Skeletal muscle tissue (tissue), 3 donors: ENCODE measurements at regions not wholly inside any gene's neighbourhood (a gene's known extent, or its start where the extent isn't known, plus 50 kb on each side); places are given as distances from the start of the nearest gene placed in this dataset.
"Not testable (repeated sequence)": the region's sequence is repeated elsewhere in the genome, so short reads cannot be mapped to it uniquely, and the experiment has no call there.

Experiments used
- H3K27ac ChIP-seq: one replicate; pipeline ENCODE4 v1.7.0; 2013; ENCODE audit warnings: mild to moderate bottlenecking, low read depth, low read length, inconsistent platforms
- H3K27me3 ChIP-seq, 3 donors: one replicate each; pipeline ENCODE4 v1.7.0; 2013; ENCODE audit warnings: low read length in 3 of 3; ENCODE audit not compliant: control insufficient read depth in 3 of 3, insufficient read depth in 3 of 3
- H3K36me3 ChIP-seq, 3 donors: one replicate each; pipeline ENCODE4 v1.7.0; 2013; ENCODE audit warnings: low read length in 3 of 3; ENCODE audit not compliant: control insufficient read depth in 3 of 3, insufficient read depth in 3 of 3
- H3K4me1 ChIP-seq, 3 donors: one replicate each; pipeline ENCODE4 v1.7.0; 2013; ENCODE audit warnings: low read length in 3 of 3, mild to moderate bottlenecking in 3 of 3; ENCODE audit not compliant: control insufficient read depth in 3 of 3, insufficient read depth in 3 of 3
- H3K4me3 ChIP-seq, 3 donors: one replicate each; pipeline ENCODE4 v1.7.0; 2013; ENCODE audit warnings: low read length in 3 of 3
- H3K9ac ChIP-seq, 3 donors: one replicate each; pipeline ENCODE4 v1.7.0; 2013; ENCODE audit warnings: low read length in 3 of 3, mild to moderate bottlenecking in 3 of 3, moderate library complexity in 2 of 3, low read depth in 1 of 3
- H3K9me3 ChIP-seq, 3 donors: one replicate each; pipeline ENCODE4 v1.7.0; 2013; ENCODE audit warnings: low read length in 3 of 3; ENCODE audit not compliant: control insufficient read depth in 3 of 3
- donor health status: Osteomylitis.

- Histone ChIP-seq H3K27me3 (no peaks in the 10 kb centered on the region), H3K4me1 (peaks cover 0 to 5% (median 0%) of the 10 kb centered on the region in 3 donors), H3K27ac (no peak overlapping the region), H3K9me3 (no peaks in the 10 kb centered on the region), H3K4me3 (no peak overlapping the region), H3K9ac (no peak overlapping the region), H3K36me3 (no peaks in the 10 kb centered on the region)
These were observed 348.4 kb downstream of the SOX4 start for GRCh38 chr6:21941926-21942325.

DNA sequence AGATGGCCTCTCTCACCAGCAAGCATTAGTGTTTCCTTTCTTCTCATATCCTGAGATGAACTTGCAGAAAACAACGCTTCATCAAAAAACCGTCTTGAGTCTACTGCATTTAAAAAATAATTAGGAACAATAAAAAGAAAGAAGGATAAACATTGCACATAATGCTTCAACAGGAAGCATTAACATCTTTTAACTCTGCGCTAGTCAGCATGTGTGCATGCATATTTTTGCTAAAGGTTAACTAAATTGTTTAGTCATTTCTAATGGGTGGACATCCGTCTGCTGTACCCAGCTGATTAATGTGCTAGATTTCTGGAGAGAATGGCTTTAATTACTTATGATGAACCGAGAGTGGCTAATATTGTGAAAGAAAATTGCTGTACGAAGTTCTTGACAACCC is 349.3 kb downstream of the SOX4 start:
- no peak overlapping the region for H3K27ac ChIP-seq
- no peak overlapping the region for H3K9ac ChIP-seq

GRCh38 chr6:21946298-21946783 is 350.5 kb downstream of the PRL start:
- H3K27ac ChIP-seq = no peak overlapping the region
- no peak overlapping the region for H3K4me3 ChIP-seq
- H3K27me3 ChIP-seq = no peaks in the 10 kb centered on the region
- H3K4me1 ChIP-seq = peaks cover 0 to 5% (median 0%) of the 10 kb centered on the region in 3 donors
- H3K9me3 ChIP-seq = no peaks in the 10 kb centered on the region
- no peaks in the 10 kb centered on the region for H3K36me3 ChIP-seq
- no peak overlapping the region for H3K9ac ChIP-seq

More for the DNA sequence above, 349.3 kb downstream of the SOX4 start:
- no peaks in the 10 kb centered on the region for H3K36me3 ChIP-seq
- H3K4me3 ChIP-seq = no peak overlapping the region
- H3K27me3 ChIP-seq = no peaks in the 10 kb centered on the region
- H3K4me1 ChIP-seq = peaks cover 0 to 5% (median 0%) of the 10 kb centered on the region in 3 donors
- H3K9me3 ChIP-seq = no peaks in the 10 kb centered on the region

GRCh38 chr6:21947227-21947626 is 349.6 kb downstream of the PRL start:
- not testable (repeated sequence) for H3K36me3 ChIP-seq, H3K27ac ChIP-seq, H3K4me3 ChIP-seq, H3K9me3 ChIP-seq, H3K9ac ChIP-seq, H3K27me3 ChIP-seq
- peaks cover 0 to 11% (median 0%) of the 10 kb centered on the region in 3 donors for H3K4me1 ChIP-seq

- Histone ChIP-seq H3K27me3 (no peaks in the 10 kb centered on the region), H3K27ac (no peak overlapping the region), H3K9ac (no peak overlapping the region), H3K36me3 (no peaks in the 10 kb centered on the region), H3K9me3 (no peaks in the 10 kb centered on the region), H3K4me3 (no peak overlapping the region), H3K4me1 (peaks cover 0 to 11% (median 0%) of the 10 kb centered on the region in 3 donors)
These were observed 349.0 kb downstream of the PRL start for GRCh38 chr6:21947731-21948386.

DNA sequence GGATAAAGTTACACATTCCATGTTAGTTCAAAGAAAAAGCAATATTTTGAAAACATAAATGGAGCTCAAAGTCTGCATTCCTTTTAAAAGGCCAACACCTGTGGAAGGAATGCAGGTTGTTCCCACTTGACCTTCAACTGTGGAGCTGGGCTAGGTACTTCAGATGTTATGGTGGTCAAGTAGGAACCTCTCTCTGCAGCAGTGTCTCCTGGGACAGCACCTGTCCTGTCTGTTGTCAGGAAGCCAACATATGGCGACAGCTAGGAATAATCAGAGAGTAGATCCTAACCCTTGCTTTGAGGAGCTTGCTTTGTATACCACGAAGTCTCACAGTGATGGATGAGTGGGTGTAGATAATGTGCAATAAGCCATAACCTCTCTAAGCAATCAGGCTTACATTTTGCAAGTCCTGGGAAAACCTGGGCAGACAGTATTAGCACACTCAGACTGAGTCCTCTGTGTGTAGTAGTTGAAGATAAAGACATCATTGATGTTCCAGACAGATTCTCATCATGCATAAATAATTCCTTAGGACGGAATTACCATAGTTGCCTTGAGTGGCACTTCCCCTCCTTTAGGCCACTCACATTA is 347.5 kb downstream of the PRL start:
- Histone ChIP-seq H3K27ac (no peak overlapping the region), H3K9ac (no peak overlapping the region), H3K4me3 (no peak overlapping the region), H3K4me1 (peaks cover 7 to 21% (median 9%) of the 10 kb centered on the region in 3 donors), H3K9me3 (no peaks in the 10 kb centered on the region), H3K27me3 (no peaks in the 10 kb centered on the region), H3K36me3 (no peaks in the 10 kb centered on the region)

- Histone ChIP-seq H3K36me3 (no peaks in the 10 kb centered on the region), H3K9ac (no peak overlapping the region), H3K27ac (no peak overlapping the region), H3K27me3 (no peaks in the 10 kb centered on the region), H3K9me3 (no peaks in the 10 kb centered on the region), H3K4me1 (peaks cover 10 to 18% (median 12%) of the 10 kb centered on the region in 3 donors), H3K4me3 (no peak overlapping the region)
These were observed 344.5 kb downstream of the PRL start for GRCh38 chr6:21952367-21952766.

DNA sequence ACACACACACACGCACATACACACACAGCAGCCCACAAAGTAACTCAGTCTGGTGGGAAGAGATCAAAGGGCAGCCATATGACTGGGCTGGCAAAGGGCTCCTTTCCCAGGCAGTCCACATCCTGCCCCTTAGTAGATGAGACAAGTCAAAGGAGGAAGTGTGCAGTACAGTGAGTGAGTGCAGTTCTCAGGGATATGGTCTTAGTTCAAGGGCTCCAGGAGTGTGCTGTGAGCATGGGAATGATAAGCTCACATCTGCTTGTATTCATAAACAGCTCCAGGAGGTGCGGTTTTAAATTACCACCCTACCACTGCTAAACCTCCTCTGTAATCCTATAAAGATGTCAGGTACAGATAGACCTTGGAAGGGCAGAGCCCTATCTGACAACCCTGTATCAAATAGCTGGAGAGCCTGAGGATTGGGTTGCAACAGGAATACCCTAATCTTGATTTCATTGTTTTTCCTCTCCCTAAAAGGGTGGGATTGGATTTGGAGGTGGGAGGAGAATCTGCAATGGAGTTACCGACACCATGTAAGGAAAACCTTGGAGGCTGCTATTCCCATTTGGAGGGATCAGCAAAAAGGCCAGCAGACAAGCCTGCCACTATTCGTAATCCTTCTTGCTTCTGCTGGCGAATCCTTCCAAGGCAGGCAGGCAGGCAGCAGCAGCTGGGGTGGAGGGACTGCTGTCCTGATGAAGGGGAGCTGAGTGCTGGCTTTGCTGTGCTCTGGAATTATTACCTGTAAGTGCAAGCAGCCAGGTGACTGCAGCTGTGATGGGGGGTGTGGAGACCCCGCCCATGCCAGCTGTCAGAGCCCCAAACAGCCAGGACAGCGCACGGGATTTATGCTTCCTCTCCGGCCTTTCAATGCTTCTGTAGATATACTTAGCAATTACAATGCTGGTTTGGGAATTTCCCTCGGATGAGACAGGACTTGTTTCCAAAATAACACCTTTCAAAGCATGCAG is 342.7 kb downstream of the PRL start:
- no peaks in the 10 kb centered on the region for H3K27me3 ChIP-seq

GRCh38 chr6:21955053-21955595 is 341.7 kb downstream of the PRL start:
- peaks cover 10 to 18% (median 12%) of the 10 kb centered on the region in 3 donors for H3K4me1 ChIP-seq
- no peaks in the 10 kb centered on the region for H3K36me3 ChIP-seq
- H3K9me3 ChIP-seq = no peaks in the 10 kb centered on the region
- H3K9ac ChIP-seq = no peak overlapping the region
- H3K27me3 ChIP-seq = no peaks in the 10 kb centered on the region
- no peak overlapping the region for H3K4me3 ChIP-seq
- H3K27ac ChIP-seq = no peak overlapping the region

More for the DNA sequence above, 342.7 kb downstream of the PRL start:
- H3K9me3 ChIP-seq = no peaks in the 10 kb centered on the region
- H3K27ac ChIP-seq = no peak overlapping the region
- no peak overlapping the region for H3K4me3 ChIP-seq
- no peak overlapping the region for H3K9ac ChIP-seq
- H3K36me3 ChIP-seq = no peaks in the 10 kb centered on the region
- peaks cover 10 to 18% (median 12%) of the 10 kb centered on the region in 3 donors for H3K4me1 ChIP-seq
